GM12878 (cell line): ENCODE measurements at regions not wholly inside any gene's neighbourhood (a gene's known extent, or its start where the extent isn't known, plus 50 kb on each side); places are given as distances from the start of the nearest gene placed in this dataset.

Source experiments
- ATAC-seq: fragments of 200-7000 bp; cut with Tn5 transposase; 3 replicates; pipeline ENCODE4 v1.9.1; 2020; ENCODE audit warnings: mild to moderate bottlenecking, moderate library complexity
- BruUV-seq: library from RNA; stranded (reverse); fragments of 400-500 nt; replicated peaks from 2 replicates; lab custom pipeline; 2021; lab: Mats Ljungman, UMichigan
- CTCF ChIA-PET: fragments of 300-600 bp; sonication (Branson Sonifier 250); formaldehyde crosslinking; extraction: SDS; loops from one replicate; lab custom pipeline; 2021; ENCODE audit warnings: inconsistent platforms; lab: Yijun Ruan, JAX
- POLR2A ChIA-PET: fragments of 350-600 bp; formaldehyde crosslinking; extraction: SDS; loops from one replicate; lab custom pipeline; 2021; ENCODE audit warnings: inconsistent platforms; lab: Charles Lee
- RAD21 ChIA-PET: fragments of 300-600 bp; sonication (Branson Sonifier 250); formaldehyde crosslinking; loops from one replicate; lab custom pipeline; 2023; ENCODE audit warnings: antibody characterized with exemption; ENCODE audit not compliant: unreplicated experiment; lab: Charles Lee
- SMC1A ChIA-PET: fragments of 300-600 bp; sonication (Branson Sonifier 250); formaldehyde crosslinking; loops from one replicate; lab custom pipeline; 2023; ENCODE audit not compliant: unreplicated experiment, uncharacterized antibody; lab: Charles Lee
- DNase-seq: peaks from one replicate; pipeline ENCODE4 v3.0.0-alpha.2; 2011; ENCODE audit warnings: low read depth, low spot score
- FAIRE-seq: peaks from 3 replicates; lab custom pipeline; 2011; peaks lifted over from hg19 to GRCh38; lab: Jason Lieb, UNC
- H2AFZ ChIP-seq: 2 replicates; pipeline ENCODE4 v1.6.0; 2011; ENCODE audit warnings: low read depth, low read length, control low read depth; ENCODE audit not compliant: control insufficient read depth
- H3K27ac ChIP-seq: 2 replicates; pipeline ENCODE4 v1.5.1; 2011; ENCODE audit warnings: control low read depth; ENCODE audit not compliant: control insufficient read depth, insufficient read depth
- H3K27me3 ChIP-seq, 2 experiments: replicated peaks in 1 of 2; 2 replicates each; pipeline versions ENCODE4 v1.6.0 to v1.6.1; 2011; ENCODE audit warnings: low read length in 1 of 2; ENCODE audit not compliant: control insufficient read depth in 2 of 2, insufficient read depth in 2 of 2
- H3K36me3 ChIP-seq, 2 experiments: 2 replicates each; pipeline ENCODE4 v1.5.1; 2011; ENCODE audit warnings: low read length in 1 of 2; ENCODE audit not compliant: control insufficient read depth in 2 of 2, insufficient read depth in 2 of 2
- H3K4me1 ChIP-seq: 2 replicates; pipeline ENCODE4 v1.6.1; 2011; ENCODE audit warnings: mild to moderate bottlenecking, low read length, moderate library complexity, mixed read lengths; ENCODE audit not compliant: control insufficient read depth, insufficient read depth
- H3K4me2 ChIP-seq: 2 replicates; pipeline ENCODE4 v1.6.0; 2011; ENCODE audit warnings: control low read depth; ENCODE audit not compliant: control insufficient read depth, insufficient read depth
- H3K4me3 ChIP-seq: fragments of 200-600 bp; sonication (generic); 2 replicates; pipeline ENCODE4 v1.5.1; 2016
- H3K79me2 ChIP-seq: 2 replicates; pipeline ENCODE4 v1.6.0; 2011; ENCODE audit warnings: low read length; ENCODE audit not compliant: control insufficient read depth, insufficient read depth
- H3K9ac ChIP-seq: 2 replicates; pipeline ENCODE4 v1.8.0; 2011; ENCODE audit warnings: low read length, control low read depth, mixed read lengths; ENCODE audit not compliant: control insufficient read depth, insufficient read depth
- H3K9me3 ChIP-seq: replicated peaks from 3 replicates; pipeline ENCODE4 v1.5.1; 2011; ENCODE audit warnings: mild to moderate bottlenecking, low read length; ENCODE audit not compliant: control insufficient read depth, insufficient read depth
- H4K20me1 ChIP-seq: 2 replicates; pipeline ENCODE4 v1.6.0; 2011; ENCODE audit not compliant: control insufficient read depth, insufficient read depth
- CBFB ChIP-seq: IDR thresholded peaks from 2 replicates; pipeline ENCODE4 v1.6.1; 2016; ENCODE audit warnings: antibody characterized with exemption, low read depth
- CHD1 ChIP-seq: IDR thresholded peaks from 2 replicates; pipeline ENCODE4 v1.6.1; 2012; ENCODE audit warnings: low read depth, low read length, improper control_type of control experiment
- CHD2 ChIP-seq: IDR thresholded peaks from 2 replicates; pipeline ENCODE4 v1.6.1; 2011; ENCODE audit warnings: low read depth, low read length, improper control_type of control experiment, borderline replicate concordance
- FOXK2 ChIP-seq: fragments of 450-650 bp; IDR thresholded peaks from 2 replicates; pipeline ENCODE4 v1.6.1; 2017; ENCODE audit warnings: mild to moderate bottlenecking, moderate library complexity
- IRF4 ChIP-seq: IDR thresholded peaks from 2 replicates; pipeline ENCODE4 v1.6.1; 2011; ENCODE audit warnings: low read depth, low read length
- MEF2A ChIP-seq: IDR thresholded peaks from 2 replicates; pipeline ENCODE4 v1.6.1; 2011; ENCODE audit warnings: low read depth, mild to moderate bottlenecking, low read length, moderate library complexity; ENCODE audit not compliant: insufficient read depth
- MEF2B ChIP-seq: fragments of 450-650 bp; IDR thresholded peaks from 2 replicates; pipeline ENCODE4 v1.6.1; 2018; ENCODE audit warnings: mild to moderate bottlenecking, moderate library complexity; ENCODE audit not compliant: partially characterized antibody, poor library complexity, severe bottlenecking
- SMAD5 ChIP-seq: IDR thresholded peaks from 2 replicates; pipeline ENCODE4 v1.6.1; 2016; ENCODE audit warnings: antibody characterized with exemption, low read depth
- SPI1 ChIP-seq: IDR thresholded peaks from 2 replicates; pipeline ENCODE4 v1.6.1; 2011; ENCODE audit warnings: low read depth, mild to moderate bottlenecking, low read length, moderate library complexity, borderline replicate concordance; ENCODE audit not compliant: insufficient read depth
- YY1 ChIP-seq: IDR thresholded peaks from 2 replicates; pipeline ENCODE4 v1.6.1; 2011; ENCODE audit warnings: low read depth, mild to moderate bottlenecking, low read length
- WGBS: methylation state at CpG from one replicate; pipeline ENCODE4 v1.1.6; 2016; ENCODE audit warnings: low lambda C conversion rate; ENCODE audit not compliant: insufficient replicate concordance, insufficient coverage; ENCODE audit errors: missing lambda C conversion rate; 5-methylcytosine and 5-hydroxymethylcytosine counted together
- in situ Hi-C: fragments of 300-500 bp; cut with MboI; formaldehyde crosslinking; loops from 9 replicates; pipeline ENCODE4 v1.14.3; 2018; ENCODE audit warnings: mixed read lengths
- intact Hi-C: fragments of 100-400 bp; cut with micrococcal nuclease; formaldehyde crosslinking; loops from one replicate; pipeline ENCODE4 v1.14.2; 2022; ENCODE audit not compliant: unreplicated experiment
- TF ChIP-seq, protein P1 (sequence below): IDR thresholded peaks from 2 replicates; pipeline ENCODE4 v1.6.1; 2011; ENCODE audit warnings: mild to moderate bottlenecking, low read depth, low read length, moderate library complexity; ENCODE audit not compliant: insufficient replicate concordance
- TF ChIP-seq, protein P2 (sequence below): fragments of 450-650 bp; IDR thresholded peaks from 2 replicates; pipeline ENCODE4 v1.6.1; 2016; ENCODE audit warnings: mild to moderate bottlenecking

DNA sequence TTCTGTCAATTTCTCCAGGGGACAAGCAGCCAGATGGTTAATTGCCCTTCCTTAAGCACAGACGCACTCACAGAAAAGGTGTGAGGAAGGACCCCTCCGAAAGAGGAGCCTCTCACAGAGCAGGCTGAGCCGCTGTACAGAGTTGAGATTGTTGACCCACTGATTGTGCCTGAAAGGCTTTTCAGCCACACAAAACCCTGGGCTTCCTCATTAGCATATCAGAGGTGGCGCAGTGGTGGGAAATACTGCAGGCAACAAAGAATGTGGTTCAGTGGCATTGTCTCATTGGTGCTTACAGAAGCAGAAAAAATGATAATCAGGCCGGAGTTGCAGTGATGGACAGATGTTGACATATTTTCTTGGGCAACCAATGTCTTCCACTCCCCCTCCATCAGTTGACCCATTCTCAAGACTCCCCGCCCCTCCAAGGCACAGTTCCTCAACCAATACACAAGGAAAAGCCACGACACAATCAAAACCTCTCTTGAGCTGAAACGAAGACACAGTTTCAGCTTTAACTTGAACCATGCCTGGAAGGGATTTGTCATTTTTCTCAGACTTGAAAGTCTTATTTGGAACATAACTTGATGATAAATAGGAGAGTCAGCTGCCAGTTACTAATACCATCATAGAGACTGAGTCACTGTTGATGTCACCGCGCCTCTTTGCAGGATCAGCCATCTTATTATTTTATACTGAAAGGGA lies 53.1 kb downstream of the ATXN3L start:
- no peak for TF ChIP-seq IRF4
- TF ChIP-seq, protein P1, sequence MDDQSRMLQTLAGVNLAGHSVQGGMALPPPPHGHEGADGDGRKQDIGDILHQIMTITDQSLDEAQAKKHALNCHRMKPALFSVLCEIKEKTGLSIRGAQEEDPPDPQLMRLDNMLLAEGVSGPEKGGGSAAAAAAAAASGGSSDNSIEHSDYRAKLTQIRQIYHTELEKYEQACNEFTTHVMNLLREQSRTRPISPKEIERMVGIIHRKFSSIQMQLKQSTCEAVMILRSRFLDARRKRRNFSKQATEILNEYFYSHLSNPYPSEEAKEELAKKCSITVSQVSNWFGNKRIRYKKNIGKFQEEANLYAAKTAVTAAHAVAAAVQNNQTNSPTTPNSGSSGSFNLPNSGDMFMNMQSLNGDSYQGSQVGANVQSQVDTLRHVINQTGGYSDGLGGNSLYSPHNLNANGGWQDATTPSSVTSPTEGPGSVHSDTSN = no peak
- no peak for TF ChIP-seq CHD1
- TF ChIP-seq SPI1 = no peak
- TF ChIP-seq CBFB = no peak
- TF ChIP-seq MEF2B = no peak
- TF ChIP-seq, protein P2, sequence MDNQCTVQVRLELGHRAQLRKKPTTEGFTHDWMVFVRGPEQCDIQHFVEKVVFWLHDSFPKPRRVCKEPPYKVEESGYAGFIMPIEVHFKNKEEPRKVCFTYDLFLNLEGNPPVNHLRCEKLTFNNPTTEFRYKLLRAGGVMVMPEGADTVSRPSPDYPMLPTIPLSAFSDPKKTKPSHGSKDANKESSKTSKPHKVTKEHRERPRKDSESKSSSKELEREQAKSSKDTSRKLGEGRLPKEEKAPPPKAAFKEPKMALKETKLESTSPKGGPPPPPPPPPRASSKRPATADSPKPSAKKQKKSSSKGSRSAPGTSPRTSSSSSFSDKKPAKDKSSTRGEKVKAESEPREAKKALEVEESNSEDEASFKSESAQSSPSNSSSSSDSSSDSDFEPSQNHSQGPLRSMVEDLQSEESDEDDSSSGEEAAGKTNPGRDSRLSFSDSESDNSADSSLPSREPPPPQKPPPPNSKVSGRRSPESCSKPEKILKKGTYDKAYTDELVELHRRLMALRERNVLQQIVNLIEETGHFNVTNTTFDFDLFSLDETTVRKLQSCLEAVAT = no peak
- no peak for TF ChIP-seq FOXK2
- TF ChIP-seq YY1 = no peak
- no peak for TF ChIP-seq SMAD5
- TF ChIP-seq MEF2A = no peak
- no peak for TF ChIP-seq CHD2

More for the DNA sequence above, 53.1 kb downstream of the ATXN3L start:
- Histone ChIP-seq H3K79me2 (no peaks in the 10 kb centered on the region), H3K9me3 (no peaks in the 10 kb centered on the region), H3K36me3 (no peaks in the 10 kb centered on the region), H3K27ac (no peak overlapping the region), H3K4me2 (no peak overlapping the region), H4K20me1 (no peaks in the 10 kb centered on the region), H3K9ac (no peak overlapping the region), H3K4me3 (no peak overlapping the region), H3K27me3 (no peaks in the 10 kb centered on the region), H3K4me1 (peaks cover 18% of the 10 kb centered on the region), H2AFZ (no peak overlapping the region)
- DNase-seq = no peak
- intact Hi-C loops (no loop called here), in situ Hi-C loops (no loop called here)
- ChIA-PET SMC1A (interaction anchor here (0.6 to 1.6 kb wide), 4 partner anchors 13 to 320 kb away, joined by 3 to 4 read pairs (median 3); no protein-coding TSS in a partner anchor), CTCF (interaction anchor here (1.3 to 1.7 kb wide), 2 partner anchors 221 to 320 kb away, joined by 3 to 7 read pairs; no protein-coding TSS in a partner anchor), POLR2A (no interaction called here), RAD21 (interaction anchor here (1.0 kb wide), 1 partner anchor 10 kb away, joined by 3 read pairs; no protein-coding TSS in a partner anchor)
- no peak for FAIRE-seq
- no peak for ATAC-seq
- no TSS peak for BruUV-seq
- WGBS = 38% methylated on average over 10 of the region's 10 CpGs
